NOMO-1 treated with dmso at 0.1 percent for 144 hours (cell line): ENCODE measurements at regions not wholly inside any gene's neighbourhood (a gene's known extent, or its start where the extent isn't known, plus 50 kb on each side); places are given as distances from the start of the nearest gene placed in this dataset.
"Not testable (repeated sequence)": the region's sequence is repeated elsewhere in the genome, so short reads cannot be mapped to it uniquely, and the experiment has no call there.

ENCODE experiments used
- DNase-seq: peaks from one replicate; lab custom pipeline; 2025; ENCODE audit not compliant: unreplicated experiment; lab: John Stamatoyannopoulos, UW

GRCh38 chr9:93813221-93814076, 141.7 kb downstream of the BARX1 start:
- DNase-seq: no peak

- DNase-seq: no peak
These were observed 142.8 kb downstream of the BARX1 start for GRCh38 chr9:93812410-93812668.

GRCh38 chr9:93810028-93810971, 144.9 kb downstream of the BARX1 start:
- DNase-seq: no peak

- no peak for DNase-seq
These were observed 145.8 kb downstream of the BARX1 start for GRCh38 chr9:93809204-93809940.

- DNase-seq: no peak
These were observed 146.8 kb downstream of the BARX1 start for GRCh38 chr9:93808115-93809029.

GRCh38 chr9:93807166-93808074, 147.7 kb downstream of the BARX1 start:
- peak; percentile 3 for DNase-seq

GRCh38 chr9:93801581-93802284, 153.4 kb downstream of the BARX1 start:
- no peak for DNase-seq

- no peak for DNase-seq
These were observed 154.0 kb downstream of the BARX1 start for GRCh38 chr9:93801120-93801519.

- DNase-seq: no peak
These were observed 162.8 kb downstream of the BARX1 start for GRCh38 chr9:93792358-93792757.

- no peak for DNase-seq
These were observed 169.0 kb downstream of the BARX1 start for GRCh38 chr9:93786204-93786603.

- no peak for DNase-seq
These were observed 178.3 kb downstream of the BARX1 start for GRCh38 chr9:93776873-93777272.

- DNase-seq: no peak
These were observed 178.9 kb downstream of the BARX1 start for GRCh38 chr9:93776256-93776655.

- no peak for DNase-seq
These were observed 180.6 kb downstream of the BARX1 start for GRCh38 chr9:93774331-93775102.

- no peak for DNase-seq
These were observed 183.9 kb downstream of the BARX1 start for GRCh38 chr9:93771276-93771675.

GRCh38 chr9:93761822-93762221, 185.4 kb downstream of the PHF2 start:
- DNase-seq: no peak

- no peak for DNase-seq
These were observed 173.7 kb downstream of the PHF2 start for GRCh38 chr9:93750045-93750444.

- not testable (repeated sequence) for DNase-seq
These were observed 172.4 kb downstream of the PHF2 start for GRCh38 chr9:93748827-93749226.

GRCh38 chr9:93731963-93732362, 155.6 kb downstream of the PHF2 start:
- DNase-seq: no peak
